Hematopoietic multipotent progenitor cell treated with erythropoietin and hydrocortisone succinate and interleukin-3 and kit ligand, for 6 days (in vitro differentiated cells): ENCODE measurements at regions not wholly inside any gene's neighbourhood (a gene's known extent, or its start where the extent isn't known, plus 50 kb on each side); places are given as distances from the start of the nearest gene placed in this dataset.

Source experiments
- DNase-seq: peaks from one replicate; pipeline ENCODE4 v3.0.0-alpha.2; 2015

DNA sequence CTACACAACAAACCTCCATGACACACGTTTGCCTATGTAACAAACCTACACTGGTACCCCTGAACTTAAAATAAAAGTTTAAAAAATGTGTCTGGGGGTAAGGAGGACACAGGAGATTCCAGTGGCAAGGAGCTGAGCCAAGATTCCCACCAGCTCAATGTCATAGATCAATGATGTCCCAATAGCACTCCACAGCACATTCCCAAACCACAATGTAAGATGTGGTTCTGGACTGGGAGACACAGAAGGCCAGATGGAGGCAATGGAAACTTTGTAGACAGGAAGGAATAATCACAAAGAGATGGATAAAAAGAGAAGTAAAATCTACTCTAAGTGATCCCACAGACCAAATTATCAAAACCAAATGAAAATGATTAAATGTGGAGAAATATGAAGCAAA, 312.4 kb upstream of the SOX11 start:
- DNase-seq: no peak

DNA sequence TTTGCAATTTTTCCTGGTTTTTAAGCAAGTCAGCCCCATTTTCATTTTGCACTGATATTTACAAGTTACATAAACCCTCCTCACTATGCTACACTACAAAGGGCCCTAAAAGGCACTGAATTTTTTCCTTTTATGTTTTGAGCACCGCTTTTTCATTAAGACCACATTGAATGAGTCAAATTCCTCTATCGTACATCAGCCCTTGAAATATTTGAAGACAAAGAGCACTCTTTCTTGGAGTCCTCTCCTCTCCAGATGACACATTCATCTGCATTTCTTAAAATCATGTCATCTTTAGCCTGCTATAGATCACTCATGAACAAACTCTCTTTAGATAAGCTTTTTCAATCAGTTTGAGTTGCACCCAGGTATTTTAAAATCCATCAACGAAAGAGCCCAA, 306.6 kb upstream of the SOX11 start:
- DNase-seq: no peak

DNA sequence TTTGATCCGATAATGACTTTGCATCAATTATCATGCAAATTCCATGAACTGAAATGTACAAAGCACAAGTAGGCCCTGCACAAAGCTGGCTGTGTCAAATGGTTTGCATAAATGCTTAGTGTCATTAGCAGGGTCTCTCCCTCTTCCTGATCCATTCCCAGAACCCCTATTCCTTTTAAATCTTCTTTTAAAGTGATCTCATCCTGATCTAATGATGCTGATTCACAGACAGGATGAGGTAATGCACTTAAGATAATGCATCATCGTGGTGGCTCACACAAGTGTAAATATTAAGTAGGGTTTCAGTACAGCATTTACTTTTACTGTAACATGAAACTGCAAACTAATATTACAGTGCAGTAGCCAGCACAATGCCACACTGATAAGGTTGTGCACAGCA, 304.8 kb upstream of the SOX11 start:
- DNase-seq: no peak

DNA sequence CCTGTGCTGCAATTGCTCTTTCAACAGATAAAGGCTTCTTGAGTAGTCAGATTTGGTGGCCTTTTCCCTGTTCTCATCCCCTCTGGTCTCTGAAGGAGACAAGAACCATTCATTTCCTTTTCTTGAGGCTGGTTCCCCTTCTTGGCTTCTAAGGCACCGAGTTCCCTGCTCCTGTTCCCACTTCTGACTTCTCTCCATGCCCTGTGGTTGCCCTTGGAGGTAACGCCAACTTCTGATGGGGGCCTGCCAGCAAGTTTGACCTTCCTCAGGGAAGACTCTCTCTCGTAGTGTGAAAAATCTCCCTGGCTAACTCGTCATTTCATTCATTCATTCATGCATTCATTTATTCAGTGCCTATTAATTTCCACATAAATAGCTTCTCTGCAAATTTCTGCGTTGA, 302.4 kb upstream of the SOX11 start:
- no peak for DNase-seq

DNA sequence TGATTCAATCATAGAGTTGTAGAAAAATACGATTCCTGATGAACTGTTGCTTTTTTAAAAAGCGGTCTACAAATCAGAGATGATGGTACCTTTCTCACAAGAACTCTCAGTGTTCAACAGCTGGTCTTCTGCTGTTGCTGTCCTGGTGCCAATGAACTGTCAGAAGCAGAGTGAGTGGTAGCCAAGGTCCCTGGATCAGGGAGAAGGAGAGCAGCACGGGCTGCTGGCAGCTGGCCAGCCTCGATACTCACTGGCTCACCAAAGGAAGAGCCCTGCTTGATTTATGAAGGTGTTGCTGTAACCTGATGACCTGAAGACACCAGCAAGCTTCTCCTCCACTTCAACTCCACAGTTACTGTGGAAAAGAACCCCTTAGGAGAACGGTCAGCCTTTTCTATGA, 300.8 kb upstream of the SOX11 start:
- no peak for DNase-seq

DNA sequence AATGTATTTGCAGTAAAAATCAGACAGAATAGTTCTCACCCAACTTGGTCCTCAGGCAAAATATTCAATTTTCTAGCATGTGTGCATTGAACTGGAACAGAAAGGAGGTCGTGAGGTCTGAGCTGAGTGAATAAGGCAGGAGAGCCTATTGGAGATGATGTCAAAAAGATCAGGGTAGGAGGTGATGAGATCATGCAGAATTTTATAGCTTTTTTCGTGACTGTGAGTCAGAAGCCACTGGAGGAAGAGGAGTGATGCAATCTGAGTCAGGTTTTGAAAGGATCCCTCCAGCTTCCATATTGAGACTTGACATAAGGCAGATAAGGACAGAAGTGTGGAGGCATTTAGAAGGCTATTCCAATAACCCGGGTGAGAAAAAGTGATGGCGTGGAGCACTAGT, 299.5 kb upstream of the SOX11 start:
- no peak for DNase-seq

DNA sequence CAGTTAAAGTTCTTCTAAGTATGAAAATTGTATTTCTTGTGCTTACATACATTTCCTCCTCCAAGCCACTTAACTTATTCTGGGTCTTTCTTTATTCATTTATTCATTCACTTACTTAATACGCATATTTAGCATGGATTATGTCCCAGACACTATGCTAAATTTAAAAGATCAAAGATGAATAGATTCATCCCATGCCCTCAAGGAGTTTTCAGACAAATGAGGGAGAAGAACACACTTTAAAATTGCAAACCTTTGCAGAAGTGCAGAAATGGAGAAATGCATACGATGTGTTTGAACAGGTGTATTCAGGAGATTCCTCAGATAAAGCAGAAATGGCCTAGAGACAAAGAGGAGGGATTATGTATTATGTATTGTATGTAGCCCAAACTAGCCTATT, 298.7 kb upstream of the SOX11 start:
- no peak for DNase-seq

DNA sequence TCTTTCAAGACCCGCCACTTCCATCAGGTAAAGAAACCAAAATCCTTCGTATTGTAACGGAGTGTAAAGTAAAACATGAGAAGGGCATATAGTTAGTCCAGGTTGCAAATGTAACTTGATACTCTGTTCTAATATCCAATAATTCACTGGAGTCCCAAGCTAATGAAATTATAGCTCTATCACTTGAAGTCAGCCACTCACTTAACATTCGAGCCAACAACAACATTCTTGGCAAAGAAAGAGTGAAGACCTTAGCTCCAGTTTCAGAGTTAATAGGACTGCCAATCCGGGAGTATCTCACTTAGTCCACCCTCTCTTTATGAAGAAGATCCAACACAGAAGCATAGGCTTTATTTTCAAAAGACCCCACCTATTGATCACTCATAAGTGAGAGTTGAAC, 298.0 kb upstream of the SOX11 start:
- DNase-seq: no peak

DNA sequence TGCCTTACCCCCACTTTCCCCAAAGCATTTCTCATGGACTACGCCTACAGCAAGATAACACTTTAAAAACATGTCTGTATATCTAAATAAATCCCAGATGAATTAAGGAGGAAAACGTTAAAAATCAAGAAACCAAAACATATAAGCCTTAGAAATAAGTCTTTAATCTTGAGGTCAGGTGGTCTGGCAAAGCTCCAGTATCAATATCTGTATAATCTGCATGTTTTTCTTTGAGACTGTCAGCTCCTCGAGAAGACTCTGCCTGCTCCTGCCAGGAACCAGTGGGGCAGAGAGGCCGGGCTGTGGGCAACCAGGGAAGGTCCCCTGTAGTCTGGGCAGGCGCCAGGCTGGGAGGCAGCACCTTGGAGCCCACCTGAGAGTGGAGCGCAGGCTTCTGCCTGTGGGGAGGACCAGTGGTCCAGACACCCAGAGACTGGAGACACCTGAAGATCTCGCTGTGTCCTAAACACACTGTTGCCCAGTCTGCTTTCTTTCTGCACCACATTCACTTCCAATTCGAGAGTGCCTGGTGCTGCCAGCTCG, 291.0 kb upstream of the SOX11 start:
- DNase-seq: no peak

DNA sequence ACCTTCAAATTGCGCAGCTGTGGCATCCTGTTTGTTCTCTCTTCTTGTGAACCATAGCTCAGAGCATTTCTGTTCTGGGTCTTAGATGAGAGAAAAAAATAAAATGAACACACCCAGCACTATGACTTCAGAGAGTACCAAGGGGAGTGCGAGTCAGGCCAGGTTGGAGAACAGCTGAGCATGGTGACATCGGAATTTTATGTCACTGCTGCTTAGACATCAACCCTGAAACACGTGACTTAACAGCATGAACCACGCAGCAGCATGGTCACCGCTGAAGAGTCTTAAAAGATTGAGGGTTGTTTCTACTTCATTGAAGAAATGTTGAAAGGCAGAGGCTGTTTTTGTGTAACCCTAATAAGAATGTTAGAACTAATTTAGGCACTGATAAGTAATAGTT, 288.8 kb upstream of the SOX11 start:
- no peak for DNase-seq

DNA sequence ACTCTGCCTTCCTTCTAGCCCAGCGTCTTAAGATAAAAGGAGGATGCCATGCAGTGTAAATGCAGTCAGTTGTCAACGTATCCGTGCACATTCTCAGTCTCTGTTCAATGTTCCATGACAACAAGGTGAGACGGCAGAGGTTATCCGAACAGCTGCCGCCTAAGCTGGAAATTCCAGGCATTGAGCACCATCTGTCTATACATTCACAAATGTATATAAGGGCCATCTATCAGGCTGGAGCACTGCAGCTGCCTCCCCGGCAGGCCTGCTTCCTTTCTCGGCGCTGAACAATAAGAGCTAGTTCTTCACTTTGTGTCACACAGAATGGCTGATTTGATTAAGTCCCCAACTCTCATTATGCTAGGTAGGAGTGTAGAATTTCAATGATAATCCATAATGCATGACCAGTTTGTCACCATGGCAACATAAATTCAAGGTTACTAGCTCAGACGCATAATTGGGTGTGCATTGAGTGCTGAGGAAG, 282.2 kb upstream of the SOX11 start:
- no peak for DNase-seq

DNA sequence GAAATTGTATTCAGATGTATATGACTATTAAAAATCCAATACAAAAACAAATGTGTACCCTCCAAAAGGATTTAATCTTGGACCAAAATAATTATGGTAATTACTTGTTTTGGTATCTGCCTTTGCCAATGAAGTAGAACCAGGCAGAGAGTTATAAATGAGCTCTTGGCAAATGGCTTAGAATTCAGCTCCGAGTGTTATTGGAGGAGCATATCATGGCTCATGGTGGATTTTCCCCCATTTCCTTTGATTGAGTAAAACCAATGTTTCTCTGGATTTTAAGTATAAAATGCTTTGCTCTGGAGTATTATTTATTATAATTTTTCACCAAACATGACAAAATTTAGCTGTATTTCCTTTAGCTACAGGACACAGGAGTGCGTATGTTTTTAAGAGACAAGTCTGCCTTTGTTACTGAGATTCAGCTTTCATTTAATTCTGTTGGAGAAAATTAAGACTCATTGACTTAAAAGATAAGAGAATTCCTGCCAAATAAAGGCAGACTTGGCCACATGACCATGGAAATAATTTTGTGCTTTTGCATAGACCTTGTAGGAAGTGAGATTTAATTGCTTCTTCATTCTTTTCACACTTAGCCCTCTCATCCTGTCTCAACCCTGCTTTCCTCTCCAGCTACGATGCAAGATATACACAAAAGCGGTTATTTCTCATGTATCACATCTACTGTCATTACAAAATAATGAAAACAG, 281.0 kb upstream of the SOX11 start:
- no peak for DNase-seq

DNA sequence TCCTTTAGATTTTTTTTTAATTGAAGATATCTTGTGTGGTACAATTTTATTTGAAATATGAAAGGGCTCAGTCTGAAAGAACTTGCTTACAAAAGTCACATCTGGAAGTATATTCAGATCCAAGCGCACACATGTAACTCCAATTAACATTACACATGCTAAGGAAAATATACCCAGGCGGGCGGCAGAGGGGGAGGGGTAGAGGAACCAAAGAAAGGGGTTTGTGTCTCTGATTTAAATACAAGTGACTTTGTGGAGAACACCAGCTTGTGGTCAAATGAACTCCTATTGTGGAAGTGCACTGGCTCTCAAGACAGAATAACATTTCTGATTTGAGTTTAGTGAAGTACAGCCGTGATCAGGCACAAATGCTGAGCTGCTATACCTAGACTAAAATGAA, 280.2 kb upstream of the SOX11 start:
- no peak for DNase-seq

DNA sequence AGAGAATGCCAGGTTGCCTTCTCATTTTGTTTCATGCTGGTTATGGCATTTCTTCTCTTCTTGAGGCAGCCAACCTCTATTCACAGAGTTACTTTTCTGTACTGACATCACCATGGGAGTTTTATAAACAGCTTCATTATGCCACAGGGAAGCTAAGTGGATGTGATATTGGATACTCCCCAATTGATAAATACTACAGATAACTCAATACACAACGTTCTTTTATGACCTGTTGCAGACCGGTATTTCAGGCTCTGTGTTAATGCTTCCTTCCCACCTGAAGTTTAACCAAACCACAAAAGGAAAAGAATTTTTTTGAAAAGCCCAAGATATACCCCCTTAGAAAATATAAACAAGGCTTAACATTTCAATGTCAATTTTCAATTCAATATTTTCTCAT, 258.3 kb upstream of the SOX11 start:
- DNase-seq: no peak

DNA sequence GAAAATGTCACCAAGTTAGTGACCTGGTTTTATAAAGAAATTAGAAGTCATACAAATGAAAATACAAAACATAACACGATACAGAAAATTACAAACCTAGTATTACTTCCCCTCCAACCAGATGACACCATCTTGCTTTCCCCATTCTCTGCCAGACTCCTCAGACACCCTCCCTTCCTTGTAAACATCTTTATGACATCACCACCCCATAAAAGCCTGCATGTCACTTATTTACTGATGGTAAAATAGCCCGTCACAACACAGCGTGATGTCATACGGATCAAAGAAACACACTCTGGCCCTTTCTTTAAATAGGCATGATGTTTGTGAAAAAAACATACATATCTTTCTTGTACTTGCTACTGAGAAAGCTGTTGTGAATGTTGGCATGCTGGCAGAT, 254.8 kb upstream of the SOX11 start:
- no peak for DNase-seq

DNA sequence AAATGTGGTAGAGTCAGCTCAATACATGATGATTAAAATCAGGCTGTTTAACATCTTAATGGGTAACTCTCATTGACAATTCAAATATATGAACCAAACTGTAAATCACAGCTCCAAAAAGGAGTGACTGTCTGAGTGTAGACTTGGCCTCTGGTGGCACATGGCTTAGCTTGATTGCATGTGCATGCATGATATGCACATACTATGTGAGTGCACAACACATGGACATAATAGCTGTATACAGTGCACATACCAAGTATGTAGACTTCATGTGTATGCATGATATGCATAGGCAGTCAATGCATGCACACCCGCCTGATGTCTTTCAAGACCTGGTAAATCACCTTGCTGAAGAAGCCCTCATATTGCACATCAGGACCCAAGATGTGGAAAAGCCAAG, 252.0 kb upstream of the SOX11 start:
- DNase-seq: no peak

DNA sequence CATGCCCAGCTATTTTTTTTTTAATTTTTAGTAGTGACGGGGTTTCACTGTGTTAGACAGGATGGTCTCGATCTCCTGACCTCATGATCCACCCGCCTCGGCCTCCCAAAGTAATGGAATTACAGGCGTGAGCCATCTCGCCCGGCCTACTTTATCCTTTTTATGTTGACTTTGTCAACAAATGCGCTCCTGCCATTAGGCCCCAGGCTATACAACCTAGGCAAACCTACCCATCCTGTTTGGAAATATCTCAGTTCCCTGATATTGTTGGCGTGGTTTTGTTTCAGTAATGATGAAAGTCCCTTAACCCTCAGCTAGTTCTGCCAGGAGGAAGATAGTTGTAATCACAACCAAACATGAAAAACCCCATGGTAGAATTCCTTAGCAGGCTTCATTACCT, 249.4 kb upstream of the SOX11 start:
- no peak for DNase-seq

DNA sequence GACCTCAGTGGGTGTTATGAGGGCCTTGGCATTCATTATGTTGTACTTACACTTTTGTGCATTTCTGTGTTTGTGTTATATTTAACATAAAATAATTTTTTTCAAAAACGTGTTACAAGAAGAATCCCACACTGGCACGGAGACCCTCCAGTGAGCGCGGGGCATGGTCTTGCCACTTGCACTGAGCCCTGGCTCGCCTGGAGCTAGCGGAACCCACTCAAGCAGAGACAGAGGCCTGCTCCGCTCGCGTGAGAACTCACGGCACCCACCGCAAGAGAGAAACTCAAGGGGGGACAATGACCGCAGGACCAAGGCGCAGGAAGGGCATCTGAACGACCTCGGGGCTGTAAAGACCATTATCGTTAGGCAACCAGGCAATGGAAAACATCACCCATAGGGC, 248.0 kb upstream of the SOX11 start:
- no peak for DNase-seq

DNA sequence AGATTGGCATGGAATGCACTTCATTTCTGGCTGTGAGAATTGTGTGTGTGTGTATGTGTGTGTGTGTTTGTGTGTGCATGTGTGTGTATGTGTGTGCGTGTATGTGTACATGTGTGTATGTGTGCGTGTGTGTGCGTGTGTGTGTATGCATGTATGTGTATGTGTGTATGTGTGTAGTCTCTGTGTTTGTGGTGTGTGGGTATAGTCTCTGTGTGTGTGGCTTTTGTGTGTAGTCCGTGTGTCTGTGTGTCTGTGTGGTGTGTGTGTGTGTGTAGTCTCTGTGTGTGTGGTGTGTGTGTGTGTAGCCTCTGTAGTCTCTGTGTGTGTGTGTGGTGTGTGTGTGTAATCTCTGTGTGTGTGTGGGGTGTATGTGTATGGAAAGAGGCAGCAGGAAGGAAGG, 247.3 kb upstream of the SOX11 start:
- no peak for DNase-seq

DNA sequence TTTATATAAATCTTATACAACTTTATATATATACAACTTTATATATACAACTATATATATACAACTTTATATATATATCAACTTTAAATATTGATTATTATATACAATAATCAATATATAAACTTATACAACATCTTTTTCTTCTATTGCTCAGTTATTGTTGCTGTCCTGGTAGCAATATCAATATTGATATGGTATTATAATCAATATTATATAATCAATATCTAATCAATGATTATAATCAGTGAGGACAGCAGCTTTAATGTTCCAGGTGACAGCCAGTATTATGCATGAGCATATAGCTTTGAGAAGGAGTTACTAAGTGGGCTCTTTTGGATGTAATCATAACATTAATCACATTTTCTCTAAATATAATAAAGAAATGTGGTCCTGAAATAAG, 242.3 kb upstream of the SOX11 start:
- no peak for DNase-seq

DNA sequence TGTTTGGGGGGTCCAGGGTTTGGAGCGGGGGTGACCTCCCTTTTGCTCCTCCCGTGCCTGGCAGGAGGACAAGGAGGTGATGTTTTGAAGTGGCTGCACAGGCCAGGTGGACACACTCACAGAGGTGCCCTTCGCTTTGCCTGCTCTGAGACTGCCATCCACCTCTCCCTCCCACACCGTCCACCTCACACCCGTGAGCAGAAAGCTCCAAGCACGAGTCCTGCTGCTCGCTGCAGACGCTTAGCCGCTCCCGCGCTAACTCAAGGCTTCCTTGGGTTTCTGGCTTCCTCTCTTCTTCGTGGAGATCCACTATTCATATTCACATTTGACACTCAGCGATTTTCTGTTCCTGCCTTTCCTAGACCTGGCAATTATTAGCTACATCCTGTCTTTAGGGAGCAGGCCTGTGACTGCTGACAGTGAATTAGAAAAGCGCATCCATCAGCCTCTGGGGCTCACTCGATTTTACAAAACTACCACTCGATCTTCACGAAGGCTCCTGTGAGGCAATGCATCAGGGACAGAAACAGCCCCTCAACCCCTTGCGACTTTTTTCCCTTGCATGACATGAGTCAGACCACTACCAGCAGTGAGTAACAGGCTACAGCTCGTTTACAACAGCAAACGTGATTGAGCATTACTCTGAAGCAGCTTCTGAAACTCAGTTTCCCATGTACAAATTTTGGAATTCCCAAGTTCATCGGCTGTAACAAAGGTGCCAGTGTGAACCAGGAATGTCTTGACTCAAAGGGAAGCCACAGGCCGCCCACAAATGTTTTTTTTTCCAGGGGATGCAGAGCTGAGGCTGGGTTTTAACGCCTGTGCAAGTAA, 238.7 kb upstream of the SOX11 start:
- DNase-seq: no peak

DNA sequence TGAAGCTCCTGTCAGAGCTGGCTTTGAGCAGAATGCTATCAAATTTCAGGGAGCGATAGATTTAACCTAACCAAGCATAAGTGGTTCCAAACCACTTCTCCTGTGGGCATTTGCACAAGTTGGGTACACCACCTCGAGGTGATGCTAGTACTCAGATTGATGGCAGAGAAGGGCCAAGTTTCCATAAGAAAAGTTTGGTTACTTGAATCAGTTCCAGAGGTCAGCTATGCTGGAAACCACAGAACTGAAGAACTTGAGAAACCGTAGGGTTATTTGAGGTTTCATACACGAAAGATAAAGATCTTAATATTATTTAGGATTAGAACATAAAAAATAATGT, 238.2 kb upstream of the SOX11 start:
- DNase-seq: no peak

DNA sequence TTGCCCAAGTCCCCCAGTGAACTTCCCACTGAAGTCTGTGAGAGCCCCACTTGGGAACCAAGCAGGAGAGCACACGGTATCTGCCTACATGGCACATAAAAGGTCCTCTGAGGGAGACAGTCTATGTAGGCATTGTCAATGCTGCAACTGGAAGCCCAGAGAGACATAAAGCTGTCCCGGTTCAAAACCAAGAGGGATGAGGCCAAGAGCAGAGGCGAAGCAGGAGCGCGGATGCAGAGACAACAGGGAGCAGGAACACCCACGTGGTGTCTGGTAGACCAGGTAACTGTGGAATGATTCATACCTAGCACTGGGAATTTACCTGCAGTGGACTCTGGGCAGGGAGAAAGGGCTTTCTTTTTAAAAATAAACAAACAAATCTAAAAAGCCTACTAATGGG, 233.1 kb upstream of the SOX11 start:
- DNase-seq: no peak

DNA sequence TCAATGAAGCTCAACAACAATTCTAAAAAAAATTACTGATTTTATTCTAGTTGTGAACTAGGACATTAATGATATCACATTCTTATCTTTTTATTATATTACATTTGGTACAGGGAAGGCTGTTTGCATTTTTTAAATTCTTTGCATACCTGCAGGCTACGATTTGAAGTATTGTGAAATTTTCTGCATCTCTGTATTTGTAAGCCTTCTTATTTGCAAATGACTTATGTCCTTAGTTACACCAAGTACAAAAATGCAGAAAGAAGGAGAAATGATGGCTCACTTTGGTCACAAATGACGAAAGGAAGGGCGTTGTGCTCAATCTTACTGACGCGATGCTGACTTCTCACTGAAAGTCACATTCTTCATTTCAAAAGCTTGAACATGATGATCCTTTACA, 227.5 kb upstream of the SOX11 start:
- no peak for DNase-seq

DNA sequence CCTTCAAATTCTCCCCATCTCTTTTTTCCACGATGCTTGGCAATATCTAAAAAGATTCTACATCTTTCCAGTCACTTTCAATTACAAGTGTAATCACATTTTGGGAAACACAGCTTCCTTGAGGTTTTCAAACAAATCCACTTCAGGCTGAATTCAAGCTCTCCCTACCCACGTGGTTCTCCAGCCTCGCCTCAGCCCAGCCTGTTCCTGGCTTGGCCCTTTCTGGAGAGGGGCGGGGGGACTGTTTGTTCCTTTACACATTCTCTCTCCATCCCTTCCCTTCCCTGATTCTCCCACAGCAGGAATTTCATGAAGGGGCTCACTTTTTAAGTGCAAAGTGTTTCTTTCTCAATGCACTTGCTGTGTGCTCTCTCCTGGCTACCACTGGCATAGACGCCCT, 226.3 kb upstream of the SOX11 start:
- no peak for DNase-seq
